ENCODE measurements at regions not wholly inside any gene's neighbourhood (a gene's known extent, or its start where the extent isn't known, plus 50 kb on each side); places are given as distances from the start of the nearest gene placed in this dataset.

- TF ChIP-seq, protein P1, sequence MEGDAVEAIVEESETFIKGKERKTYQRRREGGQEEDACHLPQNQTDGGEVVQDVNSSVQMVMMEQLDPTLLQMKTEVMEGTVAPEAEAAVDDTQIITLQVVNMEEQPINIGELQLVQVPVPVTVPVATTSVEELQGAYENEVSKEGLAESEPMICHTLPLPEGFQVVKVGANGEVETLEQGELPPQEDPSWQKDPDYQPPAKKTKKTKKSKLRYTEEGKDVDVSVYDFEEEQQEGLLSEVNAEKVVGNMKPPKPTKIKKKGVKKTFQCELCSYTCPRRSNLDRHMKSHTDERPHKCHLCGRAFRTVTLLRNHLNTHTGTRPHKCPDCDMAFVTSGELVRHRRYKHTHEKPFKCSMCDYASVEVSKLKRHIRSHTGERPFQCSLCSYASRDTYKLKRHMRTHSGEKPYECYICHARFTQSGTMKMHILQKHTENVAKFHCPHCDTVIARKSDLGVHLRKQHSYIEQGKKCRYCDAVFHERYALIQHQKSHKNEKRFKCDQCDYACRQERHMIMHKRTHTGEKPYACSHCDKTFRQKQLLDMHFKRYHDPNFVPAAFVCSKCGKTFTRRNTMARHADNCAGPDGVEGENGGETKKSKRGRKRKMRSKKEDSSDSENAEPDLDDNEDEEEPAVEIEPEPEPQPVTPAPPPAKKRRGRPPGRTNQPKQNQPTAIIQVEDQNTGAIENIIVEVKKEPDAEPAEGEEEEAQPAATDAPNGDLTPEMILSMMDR (IDR thresholded peaks at IDR 0.05; ENCODE audit: insufficient read depth, low read length, poor library complexity, severe bottlenecking): no peak
- no peak for TF ChIP-seq EZH2phosphoT487 (conservative IDR thresholded peaks at IDR 0.05; ENCODE audit: low read length)
Measured at GRCh38 chr18:24976502-24976901, 375.5 kb downstream of the ZNF521 start.
